HG02938 (cell line): ENCODE measurements at regions not wholly inside any gene's neighbourhood (a gene's known extent, or its start where the extent isn't known, plus 50 kb on each side); places are given as distances from the start of the nearest gene placed in this dataset.
"Not testable (repeated sequence)": the region's sequence is repeated elsewhere in the genome, so short reads cannot be mapped to it uniquely, and the experiment has no call there.

Experiments
- ATAC-seq: cut with Tn5 transposase; IDR thresholded peaks from one replicate; pipeline ENCODE4 v1.9.1; 2021; ENCODE audit warnings: mild to moderate bottlenecking, moderate library complexity; ENCODE audit not compliant: unreplicated experiment

- ATAC-seq, result no peak
Measured at GRCh38 chr18:70640336-70640887, 351.6 kb downstream of the SOCS6 start.

- ATAC-seq, result no peak
Measured at GRCh38 chr18:70636991-70637390, 348.1 kb downstream of the SOCS6 start.

GRCh38 chr18:70634576-70635147 lies 345.8 kb downstream of the SOCS6 start:
- no peak for ATAC-seq

- no peak for ATAC-seq
Measured at GRCh38 chr18:70627182-70627802, 338.4 kb downstream of the SOCS6 start.

- no peak for ATAC-seq
Measured at GRCh38 chr18:70622622-70623419, 334.0 kb downstream of the SOCS6 start.

GRCh38 chr18:70621710-70622109 lies 332.9 kb downstream of the SOCS6 start:
- no peak for ATAC-seq

- no peak for ATAC-seq
Measured at GRCh38 chr18:70620837-70621612, 332.2 kb downstream of the SOCS6 start.

- ATAC-seq, result no peak
Measured at GRCh38 chr18:70617020-70617763, 328.3 kb downstream of the SOCS6 start.

GRCh38 chr18:70600225-70600925 lies 311.5 kb downstream of the SOCS6 start:
- ATAC-seq, result no peak

GRCh38 chr18:70598406-70598805 lies 309.6 kb downstream of the SOCS6 start:
- ATAC-seq, result no peak

- no peak for ATAC-seq
Measured at GRCh38 chr18:70582981-70583380, 294.1 kb downstream of the SOCS6 start.

- no peak for ATAC-seq
Measured at GRCh38 chr18:70578480-70578879, 289.6 kb downstream of the SOCS6 start.

GRCh38 chr18:70577023-70577420 lies 288.2 kb downstream of the SOCS6 start:
- no peak for ATAC-seq

GRCh38 chr18:70576276-70577022 lies 287.6 kb downstream of the SOCS6 start:
- ATAC-seq, result no peak

- not testable (repeated sequence) for ATAC-seq
Measured at GRCh38 chr18:70574951-70575350, 286.1 kb downstream of the SOCS6 start.

- not testable (repeated sequence) for ATAC-seq
Measured at GRCh38 chr18:70569647-70570046, 280.8 kb downstream of the SOCS6 start.

- ATAC-seq, result no peak
Measured at GRCh38 chr18:70559446-70559845, 270.6 kb downstream of the SOCS6 start.

- ATAC-seq, result no peak
Measured at GRCh38 chr18:70558371-70558770, 269.5 kb downstream of the SOCS6 start.

- ATAC-seq, result no peak
Measured at GRCh38 chr18:70554854-70555445, 266.1 kb downstream of the SOCS6 start.
